ENCODE measurements at regions not wholly inside any gene's neighbourhood (a gene's known extent, or its start where the extent isn't known, plus 50 kb on each side); places are given as distances from the start of the nearest gene placed in this dataset.

DNA sequence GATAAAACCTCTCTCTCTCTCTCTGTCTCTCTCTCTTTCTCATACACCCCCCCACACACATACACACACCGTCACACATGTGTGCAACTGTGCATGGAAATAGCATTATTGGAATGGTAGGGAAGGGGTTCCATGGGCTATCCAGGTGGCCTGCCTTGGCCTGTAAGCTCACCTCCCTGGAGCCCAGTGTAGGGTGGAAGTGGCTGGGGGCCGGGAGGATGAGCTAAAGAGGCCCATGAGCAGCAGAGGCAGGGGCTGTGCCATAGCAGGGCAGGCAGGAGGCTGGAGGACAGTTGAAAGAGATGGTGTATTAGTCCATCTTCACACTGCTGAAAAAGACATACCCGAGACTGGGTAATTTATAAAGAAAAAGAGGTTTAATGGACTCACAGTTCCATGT is 74.2 kb downstream of the CYTL1 start (continued):
- TF ChIP-seq, protein P1, sequence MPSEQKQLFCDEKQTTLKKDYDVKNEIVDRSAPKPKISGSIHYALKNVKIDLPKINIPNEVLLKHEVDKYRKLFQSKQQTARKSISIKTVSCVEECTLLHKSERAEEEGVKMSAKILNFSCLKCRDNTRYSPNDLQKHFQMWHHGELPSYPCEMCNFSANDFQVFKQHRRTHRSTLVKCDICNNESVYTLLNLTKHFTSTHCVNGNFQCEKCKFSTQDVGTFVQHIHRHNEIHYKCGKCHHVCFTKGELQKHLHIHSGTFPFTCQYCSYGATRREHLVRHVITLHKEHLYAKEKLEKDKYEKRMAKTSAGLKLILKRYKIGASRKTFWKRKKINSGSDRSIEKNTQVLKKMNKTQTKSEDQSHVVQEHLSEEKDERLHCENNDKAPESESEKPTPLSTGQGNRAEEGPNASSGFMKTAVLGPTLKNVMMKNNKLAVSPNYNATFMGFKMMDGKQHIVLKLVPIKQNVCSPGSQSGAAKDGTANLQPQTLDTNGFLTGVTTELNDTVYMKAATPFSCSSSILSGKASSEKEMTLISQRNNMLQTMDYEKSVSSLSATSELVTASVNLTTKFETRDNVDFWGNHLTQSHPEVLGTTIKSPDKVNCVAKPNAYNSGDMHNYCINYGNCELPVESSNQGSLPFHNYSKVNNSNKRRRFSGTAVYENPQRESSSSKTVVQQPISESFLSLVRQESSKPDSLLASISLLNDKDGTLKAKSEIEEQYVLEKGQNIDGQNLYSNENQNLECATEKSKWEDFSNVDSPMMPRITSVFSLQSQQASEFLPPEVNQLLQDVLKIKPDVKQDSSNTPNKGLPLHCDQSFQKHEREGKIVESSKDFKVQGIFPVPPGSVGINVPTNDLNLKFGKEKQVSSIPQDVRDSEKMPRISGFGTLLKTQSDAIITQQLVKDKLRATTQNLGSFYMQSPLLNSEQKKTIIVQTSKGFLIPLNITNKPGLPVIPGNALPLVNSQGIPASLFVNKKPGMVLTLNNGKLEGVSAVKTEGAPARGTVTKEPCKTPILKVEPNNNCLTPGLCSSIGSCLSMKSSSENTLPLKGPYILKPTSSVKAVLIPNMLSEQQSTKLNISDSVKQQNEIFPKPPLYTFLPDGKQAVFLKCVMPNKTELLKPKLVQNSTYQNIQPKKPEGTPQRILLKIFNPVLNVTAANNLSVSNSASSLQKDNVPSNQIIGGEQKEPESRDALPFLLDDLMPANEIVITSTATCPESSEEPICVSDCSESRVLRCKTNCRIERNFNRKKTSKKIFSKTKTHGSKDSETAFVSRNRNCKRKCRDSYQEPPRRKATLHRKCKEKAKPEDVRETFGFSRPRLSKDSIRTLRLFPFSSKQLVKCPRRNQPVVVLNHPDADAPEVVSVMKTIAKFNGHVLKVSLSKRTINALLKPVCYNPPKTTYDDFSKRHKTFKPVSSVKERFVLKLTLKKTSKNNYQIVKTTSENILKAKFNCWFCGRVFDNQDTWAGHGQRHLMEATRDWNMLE (tag by site-specific recombination; conservative IDR thresholded peaks at IDR 0.05; ENCODE audit: low read depth), result no peak
- TF ChIP-seq HOXA7 (CRISPR knock-in tag; IDR thresholded peaks at IDR 0.05; ENCODE audit: borderline replicate concordance), result no peak
- TF ChIP-seq, protein P2, sequence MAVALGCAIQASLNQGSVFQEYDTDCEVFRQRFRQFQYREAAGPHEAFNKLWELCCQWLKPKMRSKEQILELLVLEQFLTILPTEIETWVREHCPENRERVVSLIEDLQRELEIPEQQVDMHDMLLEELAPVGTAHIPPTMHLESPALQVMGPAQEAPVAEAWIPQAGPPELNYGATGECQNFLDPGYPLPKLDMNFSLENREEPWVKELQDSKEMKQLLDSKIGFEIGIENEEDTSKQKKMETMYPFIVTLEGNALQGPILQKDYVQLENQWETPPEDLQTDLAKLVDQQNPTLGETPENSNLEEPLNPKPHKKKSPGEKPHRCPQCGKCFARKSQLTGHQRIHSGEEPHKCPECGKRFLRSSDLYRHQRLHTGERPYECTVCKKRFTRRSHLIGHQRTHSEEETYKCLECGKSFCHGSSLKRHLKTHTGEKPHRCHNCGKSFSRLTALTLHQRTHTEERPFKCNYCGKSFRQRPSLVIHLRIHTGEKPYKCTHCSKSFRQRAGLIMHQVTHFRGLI (tag by site-specific recombination; IDR thresholded peaks at IDR 0.05), result no peak
- no peak for TF ChIP-seq ZNF777 (tag by site-specific recombination; IDR thresholded peaks at IDR 0.05; ENCODE audit: borderline replicate concordance)
- no peak for TF ChIP-seq ZNF530 (tag by site-specific recombination; IDR thresholded peaks at IDR 0.05; ENCODE audit: low read depth)
- no peak for TF ChIP-seq SP2 (tag by site-specific recombination; IDR thresholded peaks at IDR 0.05)
- no peak for TF ChIP-seq TRIM28 (IDR thresholded peaks at IDR 0.05; ENCODE audit: borderline replicate concordance, low read length)
- no peak for TF ChIP-seq KLF10 (tag by site-specific recombination; IDR thresholded peaks at IDR 0.05)
- no peak for TF ChIP-seq ZNF701 (tag by site-specific recombination; IDR thresholded peaks at IDR 0.05)
- no peak for TF ChIP-seq MZF1 (tag by site-specific recombination; IDR thresholded peaks at IDR 0.05; ENCODE audit: borderline replicate concordance)
- no peak for TF ChIP-seq ZIC2 (tag by site-specific recombination; IDR thresholded peaks at IDR 0.05)
- no peak for TF ChIP-seq ZNF830 (tag by site-specific recombination; IDR thresholded peaks at IDR 0.05; ENCODE audit: low read depth)

DNA sequence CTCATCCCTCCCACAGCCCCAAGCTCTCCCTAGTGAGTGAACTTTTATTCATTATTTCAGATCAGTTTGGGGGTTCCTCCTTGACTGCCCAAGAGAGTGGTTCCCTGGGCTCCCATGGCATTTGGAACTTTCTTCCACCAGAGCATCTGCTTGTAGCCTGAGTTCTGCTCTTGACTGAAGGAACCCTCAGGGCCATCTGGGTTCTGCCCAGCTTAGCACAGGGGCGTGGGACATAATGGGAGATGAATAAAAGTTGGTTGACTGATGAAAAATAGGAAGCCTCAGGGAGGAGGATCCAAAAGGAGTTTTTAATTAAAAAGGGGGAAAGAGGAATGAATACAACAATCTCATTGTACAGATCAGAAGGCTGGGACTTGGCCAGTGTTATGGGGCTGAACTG is 73.4 kb downstream of the CYTL1 start:
- H3K27ac ChIP-seq (ENCODE audit: extremely low read depth, low read depth, low read length), result no peak overlapping the region

DNA sequence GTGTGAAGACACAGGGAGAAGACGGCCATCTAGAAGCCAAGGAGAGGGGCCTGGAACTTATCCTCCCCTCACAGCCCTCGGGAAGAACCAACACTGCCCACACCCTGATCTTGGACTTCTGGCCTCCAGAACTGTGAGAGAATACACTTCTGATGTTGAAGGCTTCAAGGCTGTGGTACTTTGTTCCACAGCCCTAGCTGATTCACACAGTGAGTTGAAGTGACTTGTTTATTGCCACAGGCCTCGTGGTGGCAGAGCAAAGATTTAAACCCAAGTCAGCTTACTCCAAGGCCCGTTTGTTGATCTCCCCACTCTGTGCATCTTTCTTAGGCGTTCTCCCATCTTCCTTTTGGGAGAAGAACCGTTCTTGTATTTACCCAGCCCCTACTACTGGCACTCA is 72.8 kb downstream of the CYTL1 start:
- POLR2A ChIA-PET, result no interaction called here
- no peaks in the 10 kb centered on the region for H3K9me3 ChIP-seq (ENCODE audit: control insufficient read depth, insufficient read depth, low read depth, low read length)
- TF ChIP-seq ZNF335 (tag by site-specific recombination; conservative IDR thresholded peaks at IDR 0.05), result no peak
- TF ChIP-seq ZNF202 (tag by site-specific recombination; IDR thresholded peaks at IDR 0.05; ENCODE audit: borderline replicate concordance), result no peak
- TF ChIP-seq, protein P3, sequence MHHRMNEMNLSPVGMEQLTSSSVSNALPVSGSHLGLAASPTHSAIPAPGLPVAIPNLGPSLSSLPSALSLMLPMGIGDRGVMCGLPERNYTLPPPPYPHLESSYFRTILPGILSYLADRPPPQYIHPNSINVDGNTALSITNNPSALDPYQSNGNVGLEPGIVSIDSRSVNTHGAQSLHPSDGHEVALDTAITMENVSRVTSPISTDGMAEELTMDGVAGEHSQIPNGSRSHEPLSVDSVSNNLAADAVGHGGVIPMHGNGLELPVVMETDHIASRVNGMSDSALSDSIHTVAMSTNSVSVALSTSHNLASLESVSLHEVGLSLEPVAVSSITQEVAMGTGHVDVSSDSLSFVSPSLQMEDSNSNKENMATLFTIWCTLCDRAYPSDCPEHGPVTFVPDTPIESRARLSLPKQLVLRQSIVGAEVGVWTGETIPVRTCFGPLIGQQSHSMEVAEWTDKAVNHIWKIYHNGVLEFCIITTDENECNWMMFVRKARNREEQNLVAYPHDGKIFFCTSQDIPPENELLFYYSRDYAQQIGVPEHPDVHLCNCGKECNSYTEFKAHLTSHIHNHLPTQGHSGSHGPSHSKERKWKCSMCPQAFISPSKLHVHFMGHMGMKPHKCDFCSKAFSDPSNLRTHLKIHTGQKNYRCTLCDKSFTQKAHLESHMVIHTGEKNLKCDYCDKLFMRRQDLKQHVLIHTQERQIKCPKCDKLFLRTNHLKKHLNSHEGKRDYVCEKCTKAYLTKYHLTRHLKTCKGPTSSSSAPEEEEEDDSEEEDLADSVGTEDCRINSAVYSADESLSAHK (tag by site-specific recombination; IDR thresholded peaks at IDR 0.05), result no peak
- TF ChIP-seq, protein P4, sequence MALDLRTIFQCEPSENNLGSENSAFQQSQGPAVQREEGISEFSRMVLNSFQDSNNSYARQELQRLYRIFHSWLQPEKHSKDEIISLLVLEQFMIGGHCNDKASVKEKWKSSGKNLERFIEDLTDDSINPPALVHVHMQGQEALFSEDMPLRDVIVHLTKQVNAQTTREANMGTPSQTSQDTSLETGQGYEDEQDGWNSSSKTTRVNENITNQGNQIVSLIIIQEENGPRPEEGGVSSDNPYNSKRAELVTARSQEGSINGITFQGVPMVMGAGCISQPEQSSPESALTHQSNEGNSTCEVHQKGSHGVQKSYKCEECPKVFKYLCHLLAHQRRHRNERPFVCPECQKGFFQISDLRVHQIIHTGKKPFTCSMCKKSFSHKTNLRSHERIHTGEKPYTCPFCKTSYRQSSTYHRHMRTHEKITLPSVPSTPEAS (tag by site-specific recombination; IDR thresholded peaks at IDR 0.05), result no peak
- no peak for TF ChIP-seq ZNF596 (tag by site-specific recombination; IDR thresholded peaks at IDR 0.05)
- TF ChIP-seq, protein P1 (tag by site-specific recombination; conservative IDR thresholded peaks at IDR 0.05; ENCODE audit: low read depth), result no peak
- no peak for TF ChIP-seq BCL11A (tag by site-specific recombination; IDR thresholded peaks at IDR 0.05; ENCODE audit: low read depth)

More for the DNA sequence above, 73.4 kb downstream of the CYTL1 start:
- no peaks in the 10 kb centered on the region for H3K36me3 ChIP-seq (ENCODE audit: control insufficient read depth in 2 of 2, insufficient read depth in 1 of 2, low read length in 2 of 2)
- no peak for TF ChIP-seq ZNF610 (tag by site-specific recombination; IDR thresholded peaks at IDR 0.05; ENCODE audit: borderline replicate concordance)
- no peaks in the 10 kb centered on the region for H3K9me3 ChIP-seq (ENCODE audit: control insufficient read depth, insufficient read depth, low read depth, low read length)
- H3K4me3 ChIP-seq (ENCODE audit: low read depth, low read length), result no peak overlapping the region
- POLR2A ChIA-PET, result no interaction called here
- CTCF ChIA-PET, result no interaction called here
- no peaks in the 10 kb centered on the region for H3K4me1 ChIP-seq (ENCODE audit: control insufficient read depth, insufficient read depth, low read length)

More for the DNA sequence above, 72.8 kb downstream of the CYTL1 start:
- CTCF ChIA-PET, result no interaction called here
- no peaks in the 10 kb centered on the region for H3K4me1 ChIP-seq (ENCODE audit: control insufficient read depth, insufficient read depth, low read length)
- H3K36me3 ChIP-seq (ENCODE audit: control insufficient read depth in 2 of 2, insufficient read depth in 1 of 2, low read length in 2 of 2), result no peaks in the 10 kb centered on the region
- no peak overlapping the region for H3K4me3 ChIP-seq (ENCODE audit: low read depth, low read length)
- no peak overlapping the region for H3K27ac ChIP-seq (ENCODE audit: extremely low read depth, low read depth, low read length)
